HG02970 (cell line): ENCODE measurements at regions not wholly inside any gene's neighbourhood (a gene's known extent, or its start where the extent isn't known, plus 50 kb on each side); places are given as distances from the start of the nearest gene placed in this dataset.
"Not testable (repeated sequence)": the region's sequence is repeated elsewhere in the genome, so short reads cannot be mapped to it uniquely, and the experiment has no call there.

ENCODE experiments used
- ATAC-seq: cut with Tn5 transposase; IDR thresholded peaks from one replicate; pipeline ENCODE4 v1.9.1; 2021; ENCODE audit warnings: mild to moderate bottlenecking, moderate library complexity, moderate number of reproducible peaks; ENCODE audit not compliant: unreplicated experiment, low FRiP score

DNA sequence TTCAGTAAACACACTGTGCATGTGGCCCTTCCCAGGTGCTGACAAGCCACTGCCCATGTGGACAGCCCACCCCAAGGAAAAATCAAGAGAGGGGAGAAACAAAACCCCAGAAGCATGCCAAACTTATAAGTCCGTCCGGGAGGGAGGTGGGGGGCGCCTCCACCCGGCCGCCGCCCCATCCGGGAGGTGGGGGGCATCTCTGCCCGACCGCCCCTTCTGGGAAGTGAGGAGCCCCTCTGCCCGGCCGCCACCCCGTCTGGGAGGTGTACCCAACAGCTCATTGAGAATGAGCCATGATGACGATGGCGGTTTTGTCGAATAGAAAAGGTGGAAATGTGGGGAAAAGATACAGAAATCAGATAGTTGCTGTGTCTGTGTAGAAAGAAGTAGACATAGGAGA is 53.8 kb upstream of the C2CD4B start:
- no peak for ATAC-seq

DNA sequence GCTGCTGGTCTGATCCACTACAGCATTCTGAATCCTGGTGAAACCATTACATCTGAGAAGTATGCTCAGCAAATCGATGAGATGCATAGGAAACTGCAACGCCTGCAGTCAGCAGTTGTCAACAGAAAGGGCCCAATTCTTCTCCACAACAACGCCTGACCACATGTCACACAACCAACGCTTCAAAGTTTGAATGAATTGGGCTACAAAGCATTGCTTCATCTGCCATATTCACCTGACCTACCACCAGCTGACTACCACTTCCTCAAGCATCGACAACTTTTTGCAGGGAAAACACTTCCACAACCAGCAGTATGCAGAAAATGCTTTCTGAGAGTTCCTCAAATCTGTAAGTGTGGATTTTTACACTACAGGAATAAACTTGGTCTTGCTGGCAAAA is 54.7 kb upstream of the C2CD4B start:
- ATAC-seq = no peak

DNA sequence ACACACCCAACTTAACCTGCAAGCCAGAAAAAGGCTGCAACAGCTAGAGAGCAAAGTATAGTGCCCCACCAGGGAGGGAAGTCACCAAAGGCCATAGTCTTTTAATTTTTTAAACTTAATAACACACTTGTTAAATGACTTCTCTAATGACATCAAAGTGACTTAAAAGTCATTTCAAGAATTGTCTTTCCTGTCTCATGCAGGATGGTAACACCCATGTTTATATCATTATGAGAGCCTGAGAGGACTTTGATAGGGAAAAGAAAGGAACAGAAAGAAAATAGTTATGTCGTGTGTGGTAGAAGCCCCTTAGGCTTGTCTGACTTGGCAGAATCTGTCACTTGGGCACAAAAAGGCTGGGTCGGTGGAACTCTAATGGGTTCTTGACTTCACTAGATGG is 57.9 kb upstream of the C2CD4B start:
- no peak for ATAC-seq

DNA sequence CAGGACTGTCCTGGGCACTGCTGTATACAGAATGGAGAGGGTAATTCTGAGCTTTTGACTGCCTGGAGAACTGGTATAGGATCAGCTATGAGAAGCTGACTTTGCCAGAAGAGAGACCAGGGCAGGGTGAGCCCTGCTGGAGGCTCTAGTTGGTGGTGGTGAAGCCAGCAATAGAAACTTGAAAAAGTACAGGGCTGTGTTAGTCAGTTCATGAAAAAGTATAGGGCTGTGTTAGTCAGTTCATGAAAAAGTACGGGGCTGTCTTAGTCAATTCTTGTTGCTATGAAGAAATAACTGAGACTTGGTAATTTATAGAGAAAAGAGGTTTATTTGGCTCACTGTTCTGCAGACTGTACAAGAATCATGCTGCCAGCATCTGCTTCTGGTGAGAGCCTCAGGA is 63.5 kb upstream of the C2CD4B start:
- ATAC-seq = no peak

DNA sequence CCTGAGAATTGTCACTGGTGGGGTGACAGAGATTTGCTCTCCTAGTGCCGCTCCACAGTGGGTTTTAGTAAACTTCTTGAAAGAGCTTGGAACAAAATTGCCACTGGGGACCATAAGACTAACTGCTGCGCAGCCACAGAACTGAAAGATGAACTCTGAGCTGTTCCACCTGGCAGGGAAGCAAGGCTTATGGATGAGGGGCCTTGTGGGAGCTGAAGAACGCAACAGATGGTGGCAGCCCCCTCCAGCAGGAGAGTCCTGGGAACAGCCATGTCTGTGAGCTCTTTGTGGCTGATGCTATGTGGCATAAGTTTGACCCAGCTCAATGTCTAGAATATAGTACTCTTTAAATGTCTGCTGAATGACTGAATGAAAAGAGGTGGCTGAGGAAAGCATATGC is 66.8 kb upstream of the C2CD4B start:
- no peak for ATAC-seq

DNA sequence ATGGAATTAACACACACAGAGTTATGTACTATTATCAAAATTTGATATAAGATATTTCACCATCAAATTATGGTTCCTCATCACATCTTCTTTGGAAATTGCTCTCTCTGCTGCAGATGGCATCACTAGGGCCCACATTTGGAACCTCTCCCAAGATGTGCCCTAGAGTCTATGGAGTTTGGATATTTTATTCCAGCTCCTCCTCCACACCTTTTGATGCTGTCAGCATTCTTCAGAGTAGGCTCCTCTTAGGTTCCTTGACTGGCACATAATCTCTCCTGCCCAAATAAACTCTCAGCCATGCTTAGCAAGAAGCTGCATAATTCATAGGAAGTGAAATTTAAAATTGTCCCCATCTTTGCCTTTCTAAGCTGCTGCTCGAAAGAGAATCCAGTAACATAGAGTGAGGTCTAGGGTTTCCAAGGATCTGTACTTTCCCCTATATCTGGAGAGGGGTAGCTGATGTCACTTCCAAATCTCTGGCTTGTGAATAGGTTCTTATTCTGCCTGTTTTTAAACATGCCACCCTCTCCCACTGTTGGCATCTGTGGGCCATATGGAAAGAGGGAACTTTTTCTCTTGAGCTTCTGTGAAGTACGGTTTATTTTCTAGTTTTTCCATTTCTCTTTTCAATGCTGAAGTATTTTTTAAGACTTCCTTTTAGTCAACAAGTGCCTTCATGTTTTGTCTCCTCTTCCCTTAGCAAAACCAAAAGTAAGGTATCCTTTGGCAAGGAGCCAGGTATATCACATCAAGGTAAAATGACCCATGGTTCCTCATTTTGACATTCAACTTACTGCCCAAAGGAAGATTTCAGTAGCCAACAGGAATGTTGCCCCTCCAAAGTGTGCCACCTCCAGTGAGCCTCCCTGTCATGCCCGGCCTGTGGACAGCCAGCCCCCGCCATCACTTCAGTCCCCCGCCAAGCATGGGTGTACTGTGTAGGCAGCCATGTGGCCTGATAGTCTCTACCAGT is 75.3 kb upstream of the C2CD4B start:
- no peak for ATAC-seq

DNA sequence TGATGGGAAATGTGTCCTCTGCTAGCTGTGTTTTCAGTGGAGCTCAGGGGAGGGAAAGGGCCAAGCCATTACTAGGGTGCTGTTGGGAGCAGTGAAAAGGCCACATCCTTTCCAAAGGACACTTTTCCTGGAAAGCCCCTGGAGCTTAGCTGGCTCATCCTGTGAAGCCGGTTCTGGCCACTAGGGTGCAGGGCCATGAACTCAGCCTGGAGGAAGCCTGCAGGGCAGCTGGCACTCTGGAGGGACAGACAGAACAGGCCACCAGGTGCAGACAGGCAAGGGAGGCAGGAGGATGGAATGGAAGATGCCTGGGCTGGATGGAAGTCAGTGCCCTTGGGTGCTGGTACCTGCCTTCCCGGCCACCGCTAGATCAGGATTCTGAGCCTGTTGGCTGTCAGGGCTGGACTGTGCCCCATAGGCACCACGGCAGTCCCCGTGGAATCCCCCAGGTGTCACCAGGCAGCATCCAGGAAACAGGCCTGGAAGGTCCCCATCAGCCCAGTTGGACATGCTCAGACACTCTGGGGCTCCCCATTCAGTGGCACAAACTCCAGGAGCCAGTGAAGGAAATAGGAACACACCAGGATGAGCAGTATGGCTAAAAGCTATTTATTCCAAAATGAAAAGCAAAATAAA is 76.2 kb upstream of the C2CD4B start:
- no peak for ATAC-seq

DNA sequence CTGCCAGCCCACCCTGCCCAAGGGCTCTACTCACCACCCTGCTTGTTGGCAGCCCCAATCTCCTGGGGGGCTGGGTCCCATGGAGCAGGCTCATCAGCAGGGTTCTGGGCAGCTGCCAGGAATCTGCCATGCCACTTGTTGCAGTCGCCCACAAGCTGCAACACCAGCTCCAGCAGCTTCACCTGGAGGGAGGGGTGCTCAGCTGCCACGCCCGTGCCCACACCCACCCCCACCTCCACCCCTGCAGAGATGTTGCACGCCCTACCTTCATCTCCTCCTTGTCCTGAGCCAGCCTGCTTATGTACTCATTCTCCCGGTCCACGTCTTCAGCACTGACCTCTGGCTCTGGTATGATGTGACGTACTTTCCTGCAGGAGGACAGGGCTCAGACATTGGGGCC is 77.9 kb upstream of the C2CD4B start:
- ATAC-seq = no peak

DNA sequence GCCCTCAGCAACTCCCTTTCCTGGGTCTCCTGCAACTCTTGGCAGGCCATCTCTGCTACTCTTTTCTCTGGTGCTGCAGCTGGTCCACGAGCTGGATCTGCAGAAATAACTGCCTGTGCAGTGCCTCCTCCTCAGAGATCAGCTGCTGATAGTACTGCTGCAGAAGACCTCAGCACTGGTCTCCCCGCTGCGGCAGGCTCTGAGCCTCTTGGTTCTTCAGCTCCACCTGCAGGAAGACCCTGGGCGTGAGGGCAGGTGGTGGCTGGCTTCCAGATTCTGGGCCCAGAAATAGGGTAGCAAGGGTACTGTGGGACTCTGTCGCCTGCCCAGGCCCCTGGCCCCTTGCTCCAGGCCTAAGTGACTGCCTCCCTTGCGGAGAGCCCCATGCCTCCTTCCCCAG is 79.7 kb upstream of the C2CD4B start:
- ATAC-seq = no peak

DNA sequence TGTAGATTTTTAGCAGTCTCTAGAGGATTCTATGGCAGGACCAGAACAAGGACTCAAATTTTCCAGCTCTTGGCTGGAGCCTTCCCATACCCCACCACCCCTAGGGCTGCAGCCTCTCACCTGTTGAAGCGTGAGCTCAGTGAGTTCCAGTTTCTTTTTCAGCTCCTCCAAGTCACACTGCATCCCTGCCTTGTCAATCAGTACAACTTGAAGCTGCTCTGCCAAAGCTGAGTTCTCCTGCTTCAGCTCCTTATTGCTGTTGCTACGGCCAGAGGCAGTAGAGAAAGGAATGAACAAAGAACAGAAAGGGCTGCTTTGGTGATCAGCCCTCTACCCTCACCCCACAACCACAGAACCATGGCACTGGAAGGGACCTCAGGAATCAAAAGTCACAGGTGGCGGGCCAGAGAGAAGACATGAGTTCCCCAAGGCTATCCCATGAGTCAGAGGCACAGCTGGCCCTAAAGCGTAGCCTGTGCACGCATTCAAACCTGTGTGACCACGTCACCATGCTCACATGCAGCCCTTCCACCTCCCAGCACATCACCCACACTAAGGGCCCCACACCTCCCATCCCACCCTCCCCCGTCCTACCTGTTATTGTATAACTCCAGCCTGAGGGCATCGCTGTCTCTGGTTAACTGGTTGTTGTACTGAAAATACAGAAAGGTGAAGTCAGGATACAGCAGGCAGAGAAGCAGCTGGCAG is 83.3 kb upstream of the C2CD4B start:
- no peak for ATAC-seq

DNA sequence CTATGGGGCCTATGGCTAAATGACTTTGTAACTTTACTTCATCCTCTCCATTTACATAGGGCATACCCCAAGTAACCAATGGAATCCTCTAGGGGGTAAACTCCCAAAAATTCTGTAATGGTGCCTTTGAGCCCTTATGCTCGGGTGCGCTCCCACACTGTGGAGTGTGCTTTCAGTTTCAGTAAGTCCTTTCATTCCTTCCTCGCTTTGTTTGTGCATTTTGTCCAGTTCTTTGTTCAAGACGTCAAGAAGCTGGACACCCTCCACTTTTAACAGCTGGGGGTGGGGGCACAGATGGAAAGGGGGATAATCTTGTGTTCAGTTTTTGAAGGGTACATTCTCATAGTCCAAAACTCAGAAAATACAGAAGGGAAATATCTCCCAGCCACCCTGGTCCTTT is 84.4 kb upstream of the C2CD4B start:
- ATAC-seq = no peak

DNA sequence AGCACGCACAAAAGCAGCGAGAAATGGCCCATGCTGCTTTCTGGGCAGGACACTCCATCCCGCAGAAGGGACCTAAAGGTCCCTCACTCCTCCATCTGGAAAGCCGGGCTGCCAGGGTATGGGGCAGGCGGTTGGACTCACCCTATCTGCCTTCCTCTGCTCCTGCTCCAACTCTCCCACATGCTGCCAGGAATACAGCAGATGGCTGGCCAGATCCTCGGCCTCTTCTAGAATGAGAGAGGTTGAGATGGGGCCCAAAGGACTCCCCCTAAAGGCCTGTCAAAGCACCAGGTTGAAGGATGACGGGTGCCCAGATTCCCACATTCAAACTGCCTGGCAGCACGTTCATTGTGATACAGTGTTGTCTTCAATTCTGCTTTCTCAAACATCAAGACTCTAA is 85.1 kb upstream of the C2CD4B start:
- ATAC-seq = no peak

DNA sequence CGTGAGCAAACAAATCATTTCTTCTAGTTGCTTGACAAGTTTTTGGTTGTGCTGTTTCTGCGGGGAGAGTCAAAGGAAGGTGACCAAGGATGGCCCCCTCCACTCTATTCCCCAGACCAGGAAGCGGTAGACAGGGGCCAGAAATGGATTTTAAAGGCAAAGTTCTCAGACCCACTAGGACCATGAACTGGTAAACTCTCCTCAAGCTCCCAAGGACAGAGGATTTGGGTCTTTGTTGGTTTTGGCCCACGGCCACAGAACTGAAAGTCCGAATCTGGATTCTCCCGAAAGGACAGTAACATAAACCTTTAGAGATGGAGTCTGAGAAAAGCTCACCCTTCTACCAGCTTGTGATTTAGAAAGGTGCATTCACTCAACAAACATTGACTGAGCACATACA is 85.9 kb upstream of the C2CD4B start:
- no peak for ATAC-seq

DNA sequence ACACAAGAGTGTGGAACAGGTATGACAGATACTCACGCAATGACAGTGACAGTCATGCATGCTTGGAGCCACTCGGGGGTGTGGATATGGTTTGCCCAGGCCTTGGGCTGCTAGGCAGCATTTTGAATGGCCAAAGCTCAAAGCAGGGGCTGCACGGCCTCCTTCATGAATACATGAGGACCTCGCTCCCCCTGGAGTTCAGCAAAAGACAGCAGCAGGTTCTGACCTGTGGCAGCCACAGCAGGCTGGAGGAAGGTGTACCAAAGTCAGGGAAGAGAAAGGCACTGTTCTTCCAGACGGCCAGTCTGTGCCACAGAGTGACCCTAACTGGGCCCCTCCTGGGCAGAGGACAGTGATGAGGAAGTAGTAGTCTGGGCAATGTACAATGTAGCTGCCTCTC is 88.2 kb upstream of the C2CD4B start:
- ATAC-seq = no peak

DNA sequence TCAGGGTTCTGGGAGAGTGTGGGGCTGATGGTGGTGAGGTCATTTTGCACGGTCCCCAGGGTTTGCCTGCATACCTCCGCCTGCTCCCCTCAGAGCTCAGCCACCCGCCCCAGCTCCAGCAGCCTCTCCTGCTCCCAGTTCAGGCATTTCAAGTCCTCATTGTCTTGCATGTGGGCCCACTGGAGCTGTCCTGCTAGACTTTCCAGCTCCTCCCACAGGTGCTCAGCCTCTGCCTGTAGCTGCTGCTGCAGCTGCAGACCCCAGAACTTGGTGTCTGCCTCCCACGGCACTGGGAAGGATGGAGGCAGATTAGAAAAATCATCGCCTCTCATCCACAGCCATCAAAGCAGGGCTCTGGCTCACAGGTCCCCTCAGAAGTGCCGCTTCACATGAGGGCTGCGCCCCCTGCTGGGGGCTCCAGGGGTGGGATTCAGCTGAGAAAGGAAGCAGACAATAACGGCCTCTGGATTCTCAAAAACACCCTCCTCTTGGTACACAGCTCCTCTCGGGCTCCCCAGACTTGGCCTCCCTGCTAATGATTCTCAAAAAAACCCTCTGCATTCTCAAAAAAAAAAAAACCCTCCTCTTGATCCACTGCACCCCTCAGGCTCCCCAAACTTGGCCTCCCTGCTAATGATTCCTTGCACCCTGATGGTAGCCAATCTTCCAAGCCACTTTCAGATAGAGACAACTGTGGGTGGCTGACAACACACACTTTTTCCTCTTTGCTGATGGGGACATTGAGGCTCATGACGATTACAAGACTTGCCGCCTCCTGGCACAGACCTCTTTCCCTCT is 89.3 kb upstream of the C2CD4B start:
- no peak for ATAC-seq

DNA sequence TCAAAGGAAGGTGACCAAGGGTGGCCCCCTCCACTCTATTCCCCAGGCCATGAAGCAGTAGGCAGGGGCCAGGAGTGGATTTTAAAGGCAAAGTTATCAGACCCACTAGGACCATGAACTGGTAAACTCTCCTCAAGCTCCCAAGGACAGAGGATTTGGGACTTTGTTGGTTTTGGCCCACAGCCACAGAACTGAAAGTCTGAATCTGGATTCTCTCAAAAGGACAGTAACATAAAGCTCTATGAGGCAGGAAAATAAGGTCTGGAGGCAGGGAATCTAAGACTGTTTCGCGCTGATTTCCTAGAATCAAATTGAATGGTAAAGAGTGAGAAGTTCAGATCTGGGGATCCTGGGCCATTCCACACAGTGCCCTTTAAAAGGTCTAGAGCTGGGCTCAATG is 91.3 kb upstream of the C2CD4B start:
- not testable (repeated sequence) for ATAC-seq

DNA sequence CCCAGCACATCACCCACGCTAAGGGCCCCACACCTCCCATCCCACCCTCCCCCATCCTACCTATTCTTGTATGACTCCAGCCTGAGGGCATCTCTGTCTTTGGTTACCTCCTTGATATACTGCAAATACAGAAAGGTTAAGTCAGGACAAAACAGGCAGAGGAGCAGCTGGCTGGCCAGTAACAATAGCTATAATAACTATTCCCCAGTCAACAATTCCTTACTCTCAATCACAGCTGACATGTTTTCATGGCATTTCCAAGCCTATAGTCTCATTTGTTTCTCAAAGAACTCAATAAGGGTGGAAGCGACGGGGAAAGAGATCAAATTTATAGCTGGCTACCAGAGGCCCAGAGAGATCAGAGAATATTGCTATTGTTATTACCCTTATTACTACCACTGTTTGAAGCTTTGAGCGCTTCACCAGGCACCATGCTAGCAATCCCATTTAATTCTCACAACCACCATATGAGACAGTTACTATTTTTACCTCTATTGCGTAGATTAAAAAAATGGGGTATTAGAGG is 93.0 kb upstream of the C2CD4B start:
- ATAC-seq = no peak

DNA sequence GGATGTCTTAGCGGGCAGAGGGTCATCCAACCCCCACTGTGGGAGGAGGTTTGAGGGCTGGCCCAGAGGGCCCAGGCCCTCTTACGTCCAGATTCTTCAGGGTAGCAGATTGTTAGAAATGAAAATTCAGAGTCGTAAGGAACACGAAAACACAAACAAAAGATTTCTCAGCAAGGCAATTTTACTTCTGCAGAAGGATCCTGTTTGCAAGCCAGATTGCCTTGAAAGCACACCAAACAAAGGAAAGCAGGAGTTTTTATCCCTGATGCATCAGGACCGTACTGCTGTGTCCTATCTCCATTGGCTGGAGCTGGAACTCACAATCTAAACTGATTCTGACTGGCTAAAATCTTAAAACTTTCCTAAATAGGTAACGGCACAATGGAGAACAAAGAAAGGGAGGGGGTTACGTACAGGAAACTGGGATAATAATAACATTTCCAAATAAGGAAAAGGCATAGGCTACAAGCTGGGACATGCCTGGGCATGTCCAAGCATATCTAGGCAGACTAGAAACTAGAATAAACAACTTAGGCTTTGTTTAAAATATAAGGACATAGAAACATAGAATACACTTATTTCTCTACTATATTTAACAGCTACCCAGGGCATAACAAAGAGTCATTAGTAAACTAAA is 97.3 kb upstream of the C2CD4B start:
- no peak for ATAC-seq

DNA sequence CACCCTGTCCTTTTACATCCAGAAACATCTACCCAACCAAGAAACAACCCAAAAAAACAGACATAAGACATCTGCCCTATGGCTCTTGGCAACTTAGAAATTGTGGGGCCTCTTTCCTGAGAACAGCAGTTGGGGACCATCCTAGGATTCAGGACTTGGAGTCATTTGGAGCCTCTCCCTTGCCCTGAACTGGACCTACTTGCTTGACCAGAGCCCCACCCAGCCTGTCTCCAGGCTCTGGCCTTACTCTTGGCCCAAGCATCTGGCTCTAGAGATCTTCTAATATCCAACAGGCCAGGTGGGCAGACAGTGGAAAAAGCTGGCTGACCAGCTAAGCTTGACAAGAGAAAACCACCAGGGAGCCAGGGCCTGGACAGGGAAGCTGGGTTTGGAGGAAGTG is 99.1 kb upstream of the C2CD4B start:
- ATAC-seq = no peak

DNA sequence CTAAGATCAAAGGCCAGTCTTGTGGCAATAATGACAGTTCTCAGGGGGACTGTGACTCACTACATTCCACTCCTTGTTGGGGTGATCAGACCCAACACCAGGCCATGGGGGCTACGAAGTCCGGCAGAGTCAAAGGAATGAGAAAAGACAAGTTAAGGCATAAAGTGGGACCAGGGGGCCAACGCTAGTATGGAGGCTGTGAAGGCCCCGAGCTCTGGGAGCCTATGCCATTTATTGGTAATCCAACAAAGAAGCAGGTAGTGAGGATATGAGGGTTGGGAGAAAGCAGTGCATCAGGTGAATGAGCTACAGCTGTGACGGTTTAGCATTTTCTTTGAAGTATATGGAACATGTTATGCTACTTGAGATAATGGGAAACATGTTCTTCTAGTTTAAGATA is 104.4 kb upstream of the C2CD4B start:
- no peak for ATAC-seq
